HepG2 (cell line): ENCODE measurements at regions not wholly inside any gene's neighbourhood (a gene's known extent, or its start where the extent isn't known, plus 50 kb on each side); places are given as distances from the start of the nearest gene placed in this dataset.
A peak's percentile ranks its signal among the peaks of the same experiment; 100 is the strongest.

Source experiments
- ATAC-seq: fragments of 200-7000 bp; cut with Tn5 transposase; 3 replicates; pipeline ENCODE4 v1.9.1; 2020; ENCODE audit warnings: mild to moderate bottlenecking, moderate library complexity
- BruUV-seq: library from RNA; stranded (reverse); fragments of 400-500 nt; replicated peaks from 2 replicates; lab custom pipeline; 2021; lab: Mats Ljungman, UMichigan
- CTCF ChIA-PET: fragments of 300-600 bp; formaldehyde crosslinking; extraction: SDS; loops from one replicate; lab custom pipeline; 2021; ENCODE audit warnings: low total read pairs, inconsistent platforms, low intra/inter-chr PET ratio; lab: Yijun Ruan, JAX
- POLR2A ChIA-PET: fragments of 350-600 bp; sonication (Branson Sonifier 250); formaldehyde crosslinking; loops from one replicate; lab custom pipeline; 2020; ENCODE audit warnings: antibody characterized with exemption, inconsistent platforms; lab: Yijun Ruan, JAX
- DNase-seq: peaks from one replicate; pipeline ENCODE4 v3.0.0-alpha.2; 2015; ENCODE audit warnings: low spot score
- FAIRE-seq: peaks from 3 replicates; lab custom pipeline; 2011; peaks lifted over from hg19 to GRCh38; lab: Jason Lieb, UNC
- H2AFZ ChIP-seq: one replicate; pipeline ENCODE4 v1.6.1; 2011; ENCODE audit warnings: low read length, inconsistent platforms
- H3K27ac ChIP-seq: fragments of 300-600 bp; 3 replicates; pipeline ENCODE4 v1.8.0; 2011; ENCODE audit warnings: mixed run types, mild to moderate bottlenecking, mixed read lengths, low read length, inconsistent platforms; ENCODE audit not compliant: insufficient read depth; ENCODE audit errors: extremely low read length
- H3K27me3 ChIP-seq, 2 experiments: fragments of 200-600 bp in 1 of 2; 2 replicates in 1 of 2; 3 replicates in 1 of 2; pipeline versions ENCODE4 v1.6.0 to v1.8.0; 2011; ENCODE audit warnings: low read length in 2 of 2, mild to moderate bottlenecking in 2 of 2, moderate library complexity in 2 of 2, inconsistent platforms in 1 of 2; ENCODE audit not compliant: insufficient read depth in 2 of 2, control insufficient read depth in 1 of 2
- H3K36me3 ChIP-seq, 2 experiments: fragments of 200-600 bp in 1 of 2; replicated peaks in 1 of 2; 2 replicates in 1 of 2; 3 replicates in 1 of 2; pipeline versions ENCODE4 v1.5.1 to v1.8.0; 2011; ENCODE audit warnings: low read length in 2 of 2, inconsistent platforms in 1 of 2; ENCODE audit not compliant: insufficient read depth in 2 of 2, control insufficient read depth in 1 of 2
- H3K4me1 ChIP-seq: 2 replicates; pipeline ENCODE4 v1.5.1; 2012; ENCODE audit warnings: low read length, inconsistent platforms; ENCODE audit not compliant: insufficient read depth
- H3K4me2 ChIP-seq: 2 replicates; pipeline ENCODE4 v1.6.0; 2011; ENCODE audit warnings: low read depth, low read length, inconsistent platforms
- H3K4me3 ChIP-seq, 3 experiments: fragments of 200-600 bp in 1 of 3; sonication (generic), shearing (Covaris generic) in 1 of 3; replicated peaks in 1 of 3; 2 replicates each; pipeline ENCODE4 v1.5.1; 2011 to 2016; ENCODE audit warnings: low read length in 3 of 3, inconsistent platforms in 2 of 3, low read depth in 2 of 3, mild to moderate bottlenecking in 2 of 3, control low read depth in 1 of 3, mixed read lengths in 1 of 3; ENCODE audit not compliant: insufficient read depth in 1 of 3
- H3K79me2 ChIP-seq: one replicate; pipeline ENCODE4 v1.6.1; 2011; ENCODE audit warnings: low read length, inconsistent platforms; ENCODE audit not compliant: insufficient read depth
- H3K9ac ChIP-seq: 2 replicates; pipeline ENCODE4 v1.6.0; 2011; ENCODE audit warnings: mild to moderate bottlenecking, low read depth, low read length, inconsistent platforms; ENCODE audit not compliant: insufficient read depth
- H3K9me3 ChIP-seq: 2 replicates; pipeline ENCODE4 v1.5.1; 2012; ENCODE audit warnings: mild to moderate bottlenecking, low read length
- H4K20me1 ChIP-seq: 2 replicates; pipeline ENCODE4 v1.6.0; 2011; ENCODE audit warnings: inconsistent platforms, mild to moderate bottlenecking, low read length, moderate library complexity; ENCODE audit not compliant: insufficient read depth
- CEBPB ChIP-seq: IDR thresholded peaks from 2 replicates; pipeline ENCODE4 v1.6.1; 2011; ENCODE audit warnings: low read depth, low read length, improper control_type of control experiment, borderline replicate concordance
- HNRNPUL1 ChIP-seq: fragments of 200-400 bp; formaldehyde crosslinking; IDR thresholded peaks from 2 replicates; pipeline ENCODE4 v1.6.1; 2017; ENCODE audit warnings: low read depth, mild to moderate bottlenecking, low read length, moderate library complexity
- PRPF4 ChIP-seq: fragments of 200-400 bp; formaldehyde crosslinking; IDR thresholded peaks from 2 replicates; pipeline ENCODE4 v1.6.1; 2016; ENCODE audit warnings: low read length, low read depth; ENCODE audit not compliant: poor library complexity, severe bottlenecking
- SNAPC2 ChIP-seq: sonication (generic); formaldehyde crosslinking; IDR thresholded peaks from 2 replicates; pipeline ENCODE4 v1.8.1; 2022; ENCODE audit warnings: mild to moderate bottlenecking, missing genetic modification reagents
- ZFY ChIP-seq: sonication (generic); formaldehyde crosslinking; IDR thresholded peaks from 2 replicates; pipeline ENCODE4 v1.4.0; 2020; ENCODE audit warnings: missing genetic modification reagents
- ZNF572 ChIP-seq: sonication (generic); formaldehyde crosslinking; IDR thresholded peaks from 2 replicates; pipeline ENCODE4 v1.5.1; 2020; ENCODE audit warnings: mild to moderate bottlenecking, missing genetic modification reagents
- ZNF75D ChIP-seq: sonication (generic); formaldehyde crosslinking; IDR thresholded peaks from 2 replicates; pipeline ENCODE4 v1.8.1; 2023; ENCODE audit warnings: missing genetic modification reagents, mild to moderate bottlenecking, borderline replicate concordance
- WGBS: methylation state at CpG from one replicate; pipeline ENCODE4 v1.1.6; 2017; ENCODE audit warnings: low lambda C conversion rate; 5-methylcytosine and 5-hydroxymethylcytosine counted together
- in situ Hi-C: cut with HindIII; loops from 2 replicates; pipeline ENCODE4 v1.10.0; 2017; ENCODE audit warnings: low pct_unique_long_range_greater_than_20kb; ENCODE audit not compliant: extremely low pct_ligation_motif_present
- intact Hi-C: fragments of 100-400 bp; cut with micrococcal nuclease; formaldehyde crosslinking; loops from one replicate; pipeline ENCODE4 v1.10.0; 2022; ENCODE audit not compliant: unreplicated experiment
- TF ChIP-seq, protein P1 (sequence below): sonication (generic); formaldehyde crosslinking; IDR thresholded peaks from 2 replicates; pipeline ENCODE4 v1.8.1; 2023; ENCODE audit warnings: mild to moderate bottlenecking, missing genetic modification reagents

GRCh38 chr13:88628882-88629281 lies 957.7 kb downstream of the SLITRK5 start:
- FAIRE-seq, result no peak

GRCh38 chr13:88637935-88638334 lies 966.8 kb downstream of the SLITRK5 start:
- intact Hi-C loops, result no loop called here
- DNase-seq, result no peak
- H3K9me3 ChIP-seq, result peaks cover 39% of the 10 kb centered on the region
- no peak overlapping the region for H3K4me3 ChIP-seq
- TF ChIP-seq ZFY (CRISPR knock-in tag) (no peak), ZNF75D (CRISPR knock-in tag) (no peak), HNRNPUL1 (no peak), CEBPB (peak; percentile 58; the same call in 1 of the 2 replicates)
- TF ChIP-seq, all 625 proteins: peak for 1
- H2AFZ ChIP-seq, result no peak overlapping the region
- POLR2A ChIA-PET, result no interaction called here
- no TSS peak for BruUV-seq
- H3K36me3 ChIP-seq, result no peaks in the 10 kb centered on the region
- H3K27ac ChIP-seq, result no peak overlapping the region
- WGBS, result 0% methylated on average over 1 of the region's 1 CpG
- H3K9ac ChIP-seq, result no peak overlapping the region
- no peaks in the 10 kb centered on the region for H4K20me1 ChIP-seq
- no peak overlapping the region for H3K4me2 ChIP-seq
- FAIRE-seq, result no peak
- no peaks in the 10 kb centered on the region for H3K4me1 ChIP-seq
- CTCF ChIA-PET, result no interaction called here
- H3K79me2 ChIP-seq, result no peaks in the 10 kb centered on the region
- in situ Hi-C loops, result no loop called here
- ATAC-seq, result no peak
- no peaks in the 10 kb centered on the region for H3K27me3 ChIP-seq

More at GRCh38 chr13:88628882-88629281, 957.7 kb downstream of the SLITRK5 start:
- ChIA-PET POLR2A (no interaction called here), CTCF (no interaction called here)
- Histone ChIP-seq H3K9me3 (peaks cover 44% of the 10 kb centered on the region), H3K36me3 (no peaks in the 10 kb centered on the region), H3K9ac (no peak overlapping the region), H2AFZ (no peak overlapping the region)
- no peak for ATAC-seq
- DNase-seq, result no peak
- BruUV-seq, result no TSS peak
- TF ChIP-seq SNAPC2 (CRISPR knock-in tag) (no peak), ZNF572 (CRISPR knock-in tag) (no peak), PRPF4 (no peak)
- TF ChIP-seq, protein P1, sequence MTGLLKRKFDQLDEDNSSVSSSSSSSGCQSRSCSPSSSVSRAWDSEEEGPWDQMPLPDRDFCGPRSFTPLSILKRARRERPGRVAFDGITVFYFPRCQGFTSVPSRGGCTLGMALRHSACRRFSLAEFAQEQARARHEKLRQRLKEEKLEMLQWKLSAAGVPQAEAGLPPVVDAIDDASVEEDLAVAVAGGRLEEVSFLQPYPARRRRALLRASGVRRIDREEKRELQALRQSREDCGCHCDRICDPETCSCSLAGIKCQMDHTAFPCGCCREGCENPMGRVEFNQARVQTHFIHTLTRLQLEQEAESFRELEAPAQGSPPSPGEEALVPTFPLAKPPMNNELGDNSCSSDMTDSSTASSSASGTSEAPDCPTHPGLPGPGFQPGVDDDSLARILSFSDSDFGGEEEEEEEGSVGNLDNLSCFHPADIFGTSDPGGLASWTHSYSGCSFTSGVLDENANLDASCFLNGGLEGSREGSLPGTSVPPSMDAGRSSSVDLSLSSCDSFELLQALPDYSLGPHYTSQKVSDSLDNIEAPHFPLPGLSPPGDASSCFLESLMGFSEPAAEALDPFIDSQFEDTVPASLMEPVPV, result no peak
- TF ChIP-seq, all 625 proteins: peak for 0
- Histone ChIP-seq H4K20me1 (no peaks in the 10 kb centered on the region), H3K79me2 (no peaks in the 10 kb centered on the region), H3K27ac (no peak overlapping the region), H3K4me3 (no peak overlapping the region), H3K4me1 (no peaks in the 10 kb centered on the region), H3K27me3 (no peaks in the 10 kb centered on the region; a peak in 1 of 5 replicates), H3K4me2 (no peak overlapping the region)
- intact Hi-C loops, result no loop called here
- WGBS, result no CpG with 5 or more reads among the region's 1 CpG
- in situ Hi-C loops, result no loop called here
